ENCODE measurements at regions not wholly inside any gene's neighbourhood (a gene's known extent, or its start where the extent isn't known, plus 50 kb on each side); places are given as distances from the start of the nearest gene placed in this dataset.

GRCh38 chr2:604385-604784 lies 72.8 kb downstream of the TMEM18 start:
- no peaks in the 10 kb centered on the region for H3K36me3 ChIP-seq (ENCODE audit: control insufficient read depth, insufficient read depth, low read length)
- no peak overlapping the region for H3K4me3 ChIP-seq (ENCODE audit: low read length)
- H3K4me1 ChIP-seq (ENCODE audit: control insufficient read depth, insufficient read depth, low read length), result no peaks in the 10 kb centered on the region
- H3K9me3 ChIP-seq (ENCODE audit: control insufficient read depth, low read depth, low read length), result peaks cover 17% of the 10 kb centered on the region
- H3K27ac ChIP-seq (ENCODE audit: low read length), result no peak overlapping the region
- no CpG with 5 or more reads among the region's 9 CpGs for WGBS (ENCODE audit: insufficient coverage, low lambda C conversion rate)
- H3K27me3 ChIP-seq (ENCODE audit: control insufficient read depth, insufficient read depth, low read length), result no peaks in the 10 kb centered on the region
- no peak for DNase-seq

DNA sequence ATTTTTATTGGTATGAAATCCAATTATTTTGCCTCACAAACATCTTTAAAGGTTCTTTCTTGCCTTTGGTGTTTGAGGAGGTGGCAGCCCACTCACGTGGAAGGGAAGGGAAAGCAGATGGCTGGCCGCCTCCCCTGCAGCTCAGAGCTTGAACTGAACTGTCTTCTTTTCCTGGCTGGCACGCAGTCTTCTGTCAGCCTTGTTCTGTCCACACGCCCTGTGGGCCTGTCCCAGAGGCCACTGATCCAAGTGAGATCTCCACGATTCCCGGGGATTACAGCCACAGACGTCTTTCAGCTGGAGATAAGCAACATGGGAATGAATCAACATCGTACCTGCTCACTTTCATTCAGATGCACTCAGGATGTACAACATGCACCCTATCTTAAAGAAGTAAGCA lies 73.3 kb downstream of the TMEM18 start:
- no peaks in the 10 kb centered on the region for H3K27me3 ChIP-seq (ENCODE audit: control insufficient read depth, insufficient read depth, low read length)
- no peaks in the 10 kb centered on the region for H3K36me3 ChIP-seq (ENCODE audit: control insufficient read depth, insufficient read depth, low read length)
- WGBS (ENCODE audit: insufficient coverage, low lambda C conversion rate), result no CpG with 5 or more reads among the region's 8 CpGs
- H3K27ac ChIP-seq (ENCODE audit: low read length), result no peak overlapping the region
- peaks cover 17% of the 10 kb centered on the region for H3K9me3 ChIP-seq (ENCODE audit: control insufficient read depth, low read depth, low read length)
- H3K4me1 ChIP-seq (ENCODE audit: control insufficient read depth, insufficient read depth, low read length), result no peaks in the 10 kb centered on the region
- no peak overlapping the region for H3K4me3 ChIP-seq (ENCODE audit: low read length)
- no peak for DNase-seq

DNA sequence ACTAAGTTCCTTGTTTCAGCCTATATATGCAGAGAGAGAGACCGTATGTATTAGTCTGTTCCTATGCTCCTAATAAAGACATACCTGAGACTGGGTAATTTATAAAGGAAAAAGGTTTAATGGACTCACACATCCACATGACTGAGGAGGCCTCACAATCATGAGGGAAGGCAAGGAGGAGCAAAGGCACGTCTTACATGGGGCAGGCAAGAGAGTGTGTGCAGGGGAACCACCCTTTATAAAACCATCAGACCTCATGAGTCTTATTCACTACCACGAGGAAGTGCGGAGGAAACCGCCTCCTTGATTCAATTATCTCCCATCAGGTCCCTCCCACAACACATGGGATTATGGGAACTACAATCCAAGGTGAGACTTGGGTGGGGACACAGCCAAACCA lies 73.8 kb downstream of the TMEM18 start:
- H3K4me1 ChIP-seq (ENCODE audit: control insufficient read depth, insufficient read depth, low read length), result no peaks in the 10 kb centered on the region
- peaks cover 17% of the 10 kb centered on the region for H3K9me3 ChIP-seq (ENCODE audit: control insufficient read depth, low read depth, low read length)
- no peak overlapping the region for H3K27ac ChIP-seq (ENCODE audit: low read length)
- H3K4me3 ChIP-seq (ENCODE audit: low read length), result no peak overlapping the region
- H3K27me3 ChIP-seq (ENCODE audit: control insufficient read depth, insufficient read depth, low read length), result no peaks in the 10 kb centered on the region
- no peaks in the 10 kb centered on the region for H3K36me3 ChIP-seq (ENCODE audit: control insufficient read depth, insufficient read depth, low read length)
- no peak for DNase-seq
- WGBS (ENCODE audit: insufficient coverage, low lambda C conversion rate), result no CpG with 5 or more reads among the region's 5 CpGs

DNA sequence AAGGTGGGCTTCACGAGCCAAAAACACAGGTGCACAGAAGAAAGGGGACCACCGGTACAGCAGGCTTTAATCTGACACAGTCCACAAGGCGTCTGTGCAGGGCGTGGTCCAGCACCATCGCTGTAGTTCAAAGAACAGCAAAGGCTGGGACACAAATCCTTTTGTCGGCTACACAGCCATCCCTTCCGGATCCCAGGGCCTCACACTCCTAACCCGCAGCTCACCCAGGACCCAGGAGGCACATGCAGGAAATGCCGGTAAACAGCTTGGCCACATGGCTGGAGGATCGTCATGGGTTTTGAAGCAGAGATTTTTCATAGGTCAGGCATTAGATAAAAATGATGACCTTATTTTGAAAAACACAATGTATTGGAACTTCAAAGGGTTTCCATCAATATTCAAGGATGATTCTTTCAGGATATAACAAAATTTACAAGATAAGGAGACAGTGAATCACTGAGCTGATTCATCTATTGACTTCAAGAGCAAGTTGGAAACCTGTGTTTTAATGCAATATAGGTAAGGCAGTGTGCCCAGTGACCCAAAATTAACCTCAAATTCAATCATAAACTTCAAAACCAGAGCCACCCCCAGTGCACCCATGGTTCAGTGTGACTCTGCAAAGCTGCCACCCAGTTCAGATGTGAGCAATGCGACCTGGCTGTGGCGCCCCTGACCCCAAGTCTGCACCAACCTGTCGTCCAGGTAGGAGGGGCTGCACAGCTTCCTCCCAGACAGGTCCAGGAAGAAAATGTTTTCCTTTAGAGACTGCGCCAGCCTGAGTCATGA lies 74.4 kb downstream of the TMEM18 start:
- no peak overlapping the region for H3K4me3 ChIP-seq (ENCODE audit: low read length)
- H3K4me1 ChIP-seq (ENCODE audit: control insufficient read depth, insufficient read depth, low read length), result no peaks in the 10 kb centered on the region
- WGBS (ENCODE audit: insufficient coverage, low lambda C conversion rate), result 100% methylated on average over 1 of the region's 14 CpGs
- DNase-seq, result no peak
- H3K9me3 ChIP-seq (ENCODE audit: control insufficient read depth, low read depth, low read length), result peaks cover 17% of the 10 kb centered on the region
- H3K27me3 ChIP-seq (ENCODE audit: control insufficient read depth, insufficient read depth, low read length), result no peaks in the 10 kb centered on the region
- no peak overlapping the region for H3K27ac ChIP-seq (ENCODE audit: low read length)
- H3K36me3 ChIP-seq (ENCODE audit: control insufficient read depth, insufficient read depth, low read length), result no peaks in the 10 kb centered on the region

- H3K4me1 ChIP-seq (ENCODE audit: control insufficient read depth, insufficient read depth, low read length), result no peaks in the 10 kb centered on the region
- H3K27me3 ChIP-seq (ENCODE audit: control insufficient read depth, insufficient read depth, low read length), result no peaks in the 10 kb centered on the region
- H3K9me3 ChIP-seq (ENCODE audit: control insufficient read depth, low read depth, low read length), result peaks cover 17% of the 10 kb centered on the region
- WGBS (ENCODE audit: insufficient coverage, low lambda C conversion rate), result no CpG with 5 or more reads among the region's 29 CpGs
- H3K36me3 ChIP-seq (ENCODE audit: control insufficient read depth, insufficient read depth, low read length), result no peaks in the 10 kb centered on the region
- no peak overlapping the region for H3K27ac ChIP-seq (ENCODE audit: low read length)
- no peak overlapping the region for H3K4me3 ChIP-seq (ENCODE audit: low read length)
- DNase-seq, result no peak
Observed at GRCh38 chr2:601806-602455, 75.3 kb downstream of the TMEM18 start.

DNA sequence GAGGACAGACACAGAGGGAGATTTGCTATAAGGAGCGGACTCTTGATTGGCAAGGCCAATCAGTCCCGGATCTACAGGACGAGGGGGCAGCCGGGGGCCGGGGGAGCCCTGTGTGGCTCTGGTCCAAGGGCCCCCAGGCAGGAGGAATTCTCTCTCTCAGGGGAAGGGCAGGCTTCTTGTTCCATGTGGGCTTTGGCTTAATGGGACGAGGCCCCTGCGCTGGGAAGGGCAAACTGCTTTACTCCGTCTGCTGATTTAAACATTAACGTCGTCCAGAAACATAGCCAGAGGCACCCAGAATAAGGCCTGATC lies 75.9 kb downstream of the TMEM18 start:
- H3K27ac ChIP-seq (ENCODE audit: low read length), result no peak overlapping the region
- H3K4me3 ChIP-seq (ENCODE audit: low read length), result no peak overlapping the region
- WGBS (ENCODE audit: insufficient coverage, low lambda C conversion rate), result no CpG with 5 or more reads among the region's 10 CpGs
- no peaks in the 10 kb centered on the region for H3K4me1 ChIP-seq (ENCODE audit: control insufficient read depth, insufficient read depth, low read length)
- no peaks in the 10 kb centered on the region for H3K36me3 ChIP-seq (ENCODE audit: control insufficient read depth, insufficient read depth, low read length)
- H3K27me3 ChIP-seq (ENCODE audit: control insufficient read depth, insufficient read depth, low read length), result no peaks in the 10 kb centered on the region
- no peak for DNase-seq
- peaks cover 17% of the 10 kb centered on the region for H3K9me3 ChIP-seq (ENCODE audit: control insufficient read depth, low read depth, low read length)

DNA sequence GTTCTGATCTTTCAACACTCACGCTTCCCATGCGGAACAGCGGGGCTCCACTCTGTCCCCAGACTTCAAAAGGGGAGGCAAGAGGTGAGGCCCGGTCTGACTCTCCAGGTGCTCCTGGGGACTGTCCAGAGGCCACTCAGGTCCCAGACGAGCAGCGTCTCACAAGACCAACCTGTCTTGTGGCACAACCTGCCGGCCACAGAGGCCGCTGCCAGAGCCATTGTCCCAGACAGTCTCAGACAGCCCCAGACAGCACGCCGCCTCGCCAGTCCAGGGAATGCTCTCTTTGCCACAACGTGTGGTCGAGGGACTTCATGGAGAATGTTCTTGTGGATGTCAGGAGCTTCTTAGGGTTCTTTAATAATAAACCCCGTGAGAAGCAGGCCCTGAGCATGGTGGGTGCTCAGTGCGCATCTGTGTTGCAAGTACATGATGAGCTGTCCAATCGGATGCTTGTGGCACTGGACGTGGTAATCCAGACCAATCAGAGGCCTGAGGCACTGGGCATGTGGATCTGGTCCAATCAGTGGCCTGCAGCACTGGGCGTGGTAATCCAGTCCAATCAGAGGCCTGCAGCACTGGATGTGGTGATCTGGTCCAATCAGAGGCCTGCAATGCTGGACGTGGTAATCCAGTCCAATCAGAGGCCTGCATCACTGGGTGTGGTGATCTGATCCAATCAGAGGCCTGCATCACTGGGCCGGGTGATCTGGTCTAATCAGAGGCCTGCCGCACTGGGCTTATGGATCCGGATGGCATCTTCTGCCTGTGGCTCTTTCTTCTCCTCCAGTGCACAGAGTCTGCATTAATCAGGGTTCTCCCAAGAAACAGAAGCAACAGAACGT lies 76.4 kb downstream of the TMEM18 start:
- Histone ChIP-seq H3K36me3 (ENCODE audit: control insufficient read depth, insufficient read depth, low read length) (no peaks in the 10 kb centered on the region), H3K9me3 (ENCODE audit: control insufficient read depth, low read depth, low read length) (peaks cover 13% of the 10 kb centered on the region), H3K27me3 (ENCODE audit: control insufficient read depth, insufficient read depth, low read length) (no peaks in the 10 kb centered on the region), H3K4me1 (ENCODE audit: control insufficient read depth, insufficient read depth, low read length) (no peaks in the 10 kb centered on the region), H3K27ac (ENCODE audit: low read length) (no peak overlapping the region), H3K4me3 (ENCODE audit: low read length) (no peak overlapping the region)
- WGBS (ENCODE audit: insufficient coverage, low lambda C conversion rate), result no CpG with 5 or more reads among the region's 23 CpGs
- DNase-seq, result no peak

DNA sequence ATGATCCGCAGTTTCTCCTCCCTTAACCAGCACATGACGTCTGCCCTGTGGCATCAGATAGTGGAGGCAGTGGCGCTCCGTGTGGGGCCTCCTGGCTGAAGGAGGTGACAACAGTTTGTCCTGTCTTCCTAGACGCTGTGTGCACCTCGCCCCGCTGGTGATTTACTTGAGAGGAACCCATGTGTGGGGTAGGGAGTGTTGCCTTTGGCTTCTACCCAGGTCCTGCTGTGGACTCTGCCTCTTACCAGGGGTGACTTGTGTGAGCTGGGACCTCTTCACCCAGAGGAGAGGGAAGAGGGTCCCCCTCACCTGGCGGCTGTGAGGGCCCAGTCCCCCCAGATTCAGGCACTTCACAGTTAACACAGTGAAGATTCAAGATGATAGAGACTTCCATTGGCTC lies 77.6 kb downstream of the TMEM18 start:
- no peaks in the 10 kb centered on the region for H3K27me3 ChIP-seq (ENCODE audit: control insufficient read depth, insufficient read depth, low read length)
- WGBS (ENCODE audit: insufficient coverage, low lambda C conversion rate), result no CpG with 5 or more reads among the region's 8 CpGs
- DNase-seq, result no peak
- no peak overlapping the region for H3K4me3 ChIP-seq (ENCODE audit: low read length)
- peaks cover 2% of the 10 kb centered on the region for H3K9me3 ChIP-seq (ENCODE audit: control insufficient read depth, low read depth, low read length)
- H3K4me1 ChIP-seq (ENCODE audit: control insufficient read depth, insufficient read depth, low read length), result no peaks in the 10 kb centered on the region
- H3K36me3 ChIP-seq (ENCODE audit: control insufficient read depth, insufficient read depth, low read length), result no peaks in the 10 kb centered on the region
- H3K27ac ChIP-seq (ENCODE audit: low read length), result no peak overlapping the region

GRCh38 chr2:598058-598802 lies 79.0 kb downstream of the TMEM18 start:
- no peaks in the 10 kb centered on the region for H3K9me3 ChIP-seq (ENCODE audit: control insufficient read depth, low read depth, low read length)
- H3K27me3 ChIP-seq (ENCODE audit: control insufficient read depth, insufficient read depth, low read length), result no peaks in the 10 kb centered on the region
- WGBS (ENCODE audit: insufficient coverage, low lambda C conversion rate), result 80% methylated on average over 1 of the region's 17 CpGs
- DNase-seq, result no peak
- no peak overlapping the region for H3K27ac ChIP-seq (ENCODE audit: low read length)
- H3K4me1 ChIP-seq (ENCODE audit: control insufficient read depth, insufficient read depth, low read length), result no peaks in the 10 kb centered on the region
- H3K36me3 ChIP-seq (ENCODE audit: control insufficient read depth, insufficient read depth, low read length), result no peaks in the 10 kb centered on the region
- H3K4me3 ChIP-seq (ENCODE audit: low read length), result no peak overlapping the region
